Neural crest cell (in vitro differentiated cells): ENCODE measurements at regions not wholly inside any gene's neighbourhood (a gene's known extent, or its start where the extent isn't known, plus 50 kb on each side); places are given as distances from the start of the nearest gene placed in this dataset.

ENCODE experiments used
- DNase-seq: peaks from one replicate; pipeline ENCODE4 v3.0.0; 2021; ENCODE audit warnings: low read depth, mixed read lengths, low spot score
- H3K27ac Mint-ChIP-seq: one replicate; pipeline ENCODE4 v1.8.0; 2021; ENCODE audit warnings: mild to moderate bottlenecking, mixed read lengths; ENCODE audit not compliant: unreplicated experiment
- H3K27me3 Mint-ChIP-seq: 2 replicates; pipeline ENCODE4 v1.8.0; 2021; ENCODE audit warnings: low read depth, mild to moderate bottlenecking, mixed read lengths
- H3K36me3 Mint-ChIP-seq: 2 replicates; pipeline ENCODE4 v1.8.0; 2021; ENCODE audit warnings: low read depth, mild to moderate bottlenecking, mixed read lengths
- H3K4me1 Mint-ChIP-seq: 2 replicates; pipeline ENCODE4 v1.8.0; 2021; ENCODE audit warnings: mixed read lengths
- H3K4me3 Mint-ChIP-seq: one replicate; pipeline ENCODE4 v1.8.0; 2021; ENCODE audit warnings: mild to moderate bottlenecking, mixed read lengths
- H3K9me3 Mint-ChIP-seq: 2 replicates; pipeline ENCODE4 v1.8.0; 2021; ENCODE audit warnings: mixed read lengths
- TF ChIP-seq, protein P1 (sequence below): fragments of 200-600 bp; sonication (generic); conservative IDR thresholded peaks from 2 replicates; pipeline ENCODE4 v1.5.0; 2021; ENCODE audit warnings: antibody characterized with exemption, mild to moderate bottlenecking

DNA sequence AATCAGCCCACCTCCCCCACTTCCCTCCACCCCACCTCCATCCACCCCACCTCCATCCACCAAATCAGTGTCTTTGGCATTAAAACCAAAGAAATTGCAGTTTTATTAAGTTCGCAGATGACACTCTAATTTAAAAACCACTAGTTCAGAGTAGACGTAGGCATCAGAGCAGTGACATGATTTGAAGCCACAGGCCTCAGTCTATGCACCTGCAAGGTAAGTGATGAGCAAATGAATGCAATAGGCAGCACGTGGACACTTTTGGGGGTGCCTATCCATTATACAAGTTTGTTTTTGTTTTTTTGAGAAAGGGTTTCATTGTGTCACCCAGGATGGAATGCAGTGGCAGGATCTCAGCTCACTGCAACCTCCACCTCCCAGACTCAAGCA, 88.0 kb upstream of the TRIM2 start:
- H3K4me1 Mint-ChIP-seq, result no peaks in the 10 kb centered on the region
- no peak for DNase-seq
- no peak overlapping the region for H3K4me3 Mint-ChIP-seq
- H3K36me3 Mint-ChIP-seq, result no peaks in the 10 kb centered on the region
- no peaks in the 10 kb centered on the region for H3K9me3 Mint-ChIP-seq
- H3K27ac Mint-ChIP-seq, result no peak overlapping the region
- TF ChIP-seq, protein P1, sequence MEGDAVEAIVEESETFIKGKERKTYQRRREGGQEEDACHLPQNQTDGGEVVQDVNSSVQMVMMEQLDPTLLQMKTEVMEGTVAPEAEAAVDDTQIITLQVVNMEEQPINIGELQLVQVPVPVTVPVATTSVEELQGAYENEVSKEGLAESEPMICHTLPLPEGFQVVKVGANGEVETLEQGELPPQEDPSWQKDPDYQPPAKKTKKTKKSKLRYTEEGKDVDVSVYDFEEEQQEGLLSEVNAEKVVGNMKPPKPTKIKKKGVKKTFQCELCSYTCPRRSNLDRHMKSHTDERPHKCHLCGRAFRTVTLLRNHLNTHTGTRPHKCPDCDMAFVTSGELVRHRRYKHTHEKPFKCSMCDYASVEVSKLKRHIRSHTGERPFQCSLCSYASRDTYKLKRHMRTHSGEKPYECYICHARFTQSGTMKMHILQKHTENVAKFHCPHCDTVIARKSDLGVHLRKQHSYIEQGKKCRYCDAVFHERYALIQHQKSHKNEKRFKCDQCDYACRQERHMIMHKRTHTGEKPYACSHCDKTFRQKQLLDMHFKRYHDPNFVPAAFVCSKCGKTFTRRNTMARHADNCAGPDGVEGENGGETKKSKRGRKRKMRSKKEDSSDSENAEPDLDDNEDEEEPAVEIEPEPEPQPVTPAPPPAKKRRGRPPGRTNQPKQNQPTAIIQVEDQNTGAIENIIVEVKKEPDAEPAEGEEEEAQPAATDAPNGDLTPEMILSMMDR, result no peak
- H3K27me3 Mint-ChIP-seq, result no peaks in the 10 kb centered on the region

DNA sequence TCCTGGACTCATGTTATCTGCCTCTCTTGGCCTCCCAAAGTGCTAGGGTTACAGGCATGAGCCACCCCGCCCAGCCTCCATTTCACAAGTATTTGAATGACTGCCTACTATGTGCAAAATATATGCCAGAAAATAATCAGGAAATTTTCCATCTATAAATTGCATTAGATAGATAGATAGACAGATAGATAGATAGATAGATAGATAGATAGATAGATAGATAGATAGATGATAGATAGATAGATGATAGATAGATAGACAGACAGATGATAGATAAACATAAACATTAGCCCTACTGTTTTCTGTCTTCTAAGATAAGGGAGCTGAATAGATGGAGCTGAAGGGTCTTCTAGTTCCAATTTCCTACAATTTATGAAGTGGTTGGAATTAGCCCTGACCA, 87.4 kb upstream of the TRIM2 start:
- H3K9me3 Mint-ChIP-seq, result no peaks in the 10 kb centered on the region
- no peak overlapping the region for H3K4me3 Mint-ChIP-seq
- no peak overlapping the region for H3K27ac Mint-ChIP-seq
- no peaks in the 10 kb centered on the region for H3K27me3 Mint-ChIP-seq
- TF ChIP-seq, protein P1, result no peak
- H3K4me1 Mint-ChIP-seq, result no peaks in the 10 kb centered on the region
- DNase-seq, result no peak
- H3K36me3 Mint-ChIP-seq, result no peaks in the 10 kb centered on the region

DNA sequence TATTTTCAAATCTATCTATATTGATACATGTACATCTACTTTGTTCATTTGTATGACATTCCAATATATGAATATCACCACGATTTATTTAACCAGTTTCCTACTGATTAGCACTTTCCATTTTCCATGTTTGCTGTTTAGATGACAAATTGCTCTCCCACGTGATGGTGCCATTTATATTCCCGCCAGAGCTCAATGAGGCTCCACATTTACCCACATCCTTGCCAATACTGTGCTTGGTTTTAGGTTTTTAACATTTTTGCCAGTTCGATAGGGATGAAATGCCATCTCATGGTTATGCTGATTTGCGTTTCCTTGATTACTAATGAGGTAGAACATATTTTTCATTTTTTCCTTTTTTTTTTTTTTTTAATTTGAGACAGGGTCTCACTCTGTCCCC, 86.7 kb upstream of the TRIM2 start:
- Mint-ChIP-seq H3K4me1 (no peaks in the 10 kb centered on the region), H3K27me3 (no peaks in the 10 kb centered on the region), H3K36me3 (no peaks in the 10 kb centered on the region), H3K4me3 (no peak overlapping the region), H3K9me3 (no peaks in the 10 kb centered on the region), H3K27ac (no peak overlapping the region)
- no peak for DNase-seq
- TF ChIP-seq, protein P1, result no peak

DNA sequence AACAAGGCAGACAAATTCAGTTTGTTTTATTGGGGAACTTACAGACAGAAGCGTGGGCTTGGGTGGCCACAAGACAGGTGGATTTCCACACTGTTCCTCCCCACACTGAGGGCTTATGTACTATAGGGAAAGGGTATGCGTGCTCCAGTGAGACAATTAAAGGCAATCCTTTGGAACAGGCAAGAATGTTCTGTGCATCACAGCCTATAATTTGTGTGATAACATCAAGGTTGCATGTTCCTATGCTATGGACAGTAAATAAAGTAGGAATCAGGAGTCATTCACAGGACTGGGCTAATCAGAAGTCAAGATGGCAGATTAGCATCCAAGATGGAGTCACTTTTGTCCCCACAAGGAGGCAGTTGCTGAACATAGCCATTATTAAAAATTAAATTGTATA, 84.6 kb upstream of the TRIM2 start:
- H3K4me3 Mint-ChIP-seq, result no peak overlapping the region
- no peaks in the 10 kb centered on the region for H3K27me3 Mint-ChIP-seq

DNA sequence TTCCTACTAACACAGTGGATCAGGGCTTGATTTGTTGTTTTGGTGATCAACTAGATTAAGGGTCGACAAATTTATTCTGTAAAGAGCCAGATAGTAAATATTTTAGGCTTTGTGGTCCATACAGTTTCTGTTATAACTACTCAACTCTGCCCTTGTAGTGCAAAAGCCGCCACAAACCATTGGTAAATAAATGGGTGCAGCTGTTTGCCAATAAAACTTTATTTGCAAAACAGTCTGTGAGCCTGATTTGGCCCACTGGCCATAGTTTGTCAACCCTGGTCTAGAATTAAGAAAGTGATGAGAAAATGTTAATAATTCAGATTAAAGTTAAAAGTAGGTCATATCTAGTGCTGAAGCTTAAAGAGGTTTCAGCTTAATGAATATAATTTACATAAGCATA, 84.0 kb upstream of the TRIM2 start:
- no peak for DNase-seq
- no peak overlapping the region for H3K27ac Mint-ChIP-seq
- H3K27me3 Mint-ChIP-seq, result no peaks in the 10 kb centered on the region
- TF ChIP-seq, protein P1, result no peak
- no peaks in the 10 kb centered on the region for H3K36me3 Mint-ChIP-seq
- no peaks in the 10 kb centered on the region for H3K4me1 Mint-ChIP-seq
- H3K4me3 Mint-ChIP-seq, result no peak overlapping the region
- no peaks in the 10 kb centered on the region for H3K9me3 Mint-ChIP-seq

More for the DNA sequence above, 84.6 kb upstream of the TRIM2 start:
- Mint-ChIP-seq H3K4me1 (no peaks in the 10 kb centered on the region), H3K36me3 (no peaks in the 10 kb centered on the region), H3K9me3 (no peaks in the 10 kb centered on the region), H3K27ac (no peak overlapping the region)
- TF ChIP-seq, protein P1, result no peak
- no peak for DNase-seq

DNA sequence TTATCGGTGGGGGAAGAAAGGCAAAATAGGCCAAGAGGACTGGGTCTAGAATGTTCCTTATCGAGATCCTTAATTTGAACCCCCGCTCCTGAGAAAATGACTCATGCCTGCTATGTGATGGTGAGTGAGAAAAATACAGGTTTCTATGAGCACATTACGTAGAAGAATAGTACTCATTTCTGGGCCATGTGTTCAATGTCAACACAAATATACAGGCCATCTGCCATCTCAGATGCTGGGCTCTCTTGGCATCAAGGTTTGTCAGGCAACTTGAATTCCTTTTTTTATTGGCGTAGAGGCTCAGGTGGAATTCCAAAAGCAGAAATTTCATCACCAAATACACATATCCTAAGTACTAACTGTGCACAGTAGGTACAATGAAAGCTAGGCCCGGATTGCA, 81.4 kb upstream of the TRIM2 start:
- peaks cover 11% of the 10 kb centered on the region for H3K4me1 Mint-ChIP-seq
- no peaks in the 10 kb centered on the region for H3K27me3 Mint-ChIP-seq
- H3K9me3 Mint-ChIP-seq, result no peaks in the 10 kb centered on the region
- no peak overlapping the region for H3K4me3 Mint-ChIP-seq
- no peak overlapping the region for H3K27ac Mint-ChIP-seq
- TF ChIP-seq, protein P1, result no peak
- no peaks in the 10 kb centered on the region for H3K36me3 Mint-ChIP-seq
- no peak for DNase-seq
